HCT116 (cell line): ENCODE measurements at regions not wholly inside any gene's neighbourhood (a gene's known extent, or its start where the extent isn't known, plus 50 kb on each side); places are given as distances from the start of the nearest gene placed in this dataset.

Experiments
- ATAC-seq: fragments of 200-7000 bp; cut with Tn5 transposase; 2 replicates; pipeline ENCODE4 v1.9.1; 2020; ENCODE audit warnings: mild to moderate bottlenecking, moderate library complexity
- BruUV-seq: library from RNA; stranded (reverse); fragments of 400-500 nt; replicated peaks from 2 replicates; lab custom pipeline; 2021; lab: Mats Ljungman, UMichigan
- CTCF ChIA-PET: fragments of 300-600 bp; sonication (Branson Sonifier 250); formaldehyde crosslinking; loops from one replicate; lab custom pipeline; 2021; ENCODE audit warnings: antibody characterized with exemption; lab: Charles Lee
- POLR2A ChIA-PET: fragments of 300-600, 350-600 bp; sonication (Branson Sonifier 250); formaldehyde crosslinking; loops from one replicate; lab custom pipeline; 2021; ENCODE audit warnings: antibody characterized with exemption; lab: Charles Lee
- RAD21 ChIA-PET, 2 experiments: fragments of 300-600 bp; sonication (Branson Sonifier 250); formaldehyde crosslinking; loops; one replicate each; lab custom pipeline; 2023; ENCODE audit warnings: low total read pairs in 2 of 2; ENCODE audit not compliant: uncharacterized antibody in 2 of 2, unreplicated experiment in 2 of 2, low non-redundant PET in 1 of 2; lab: Charles Lee
- DNase-seq: peaks from one replicate; pipeline ENCODE4 v3.0.0-alpha.2; 2010; ENCODE audit warnings: low read depth, low spot score
- H2AFZ ChIP-seq: fragments of 200-600 bp; shearing (Covaris generic), sonication (generic); 2 replicates; pipeline ENCODE4 v1.6.1; 2017; ENCODE audit warnings: low read depth, mixed run types, mixed read lengths, antibody characterized with exemption, low read length; ENCODE audit not compliant: poor library complexity, severe bottlenecking
- H3K27ac ChIP-seq: 2 replicates; pipeline ENCODE4 v1.5.1; 2012; ENCODE audit warnings: low read depth, low read length
- H3K27me3 ChIP-seq: fragments of 200-600 bp; sonication (generic); 2 replicates; pipeline ENCODE4 v1.6.1; 2016; ENCODE audit warnings: mixed run types, low read length, mixed read lengths; ENCODE audit not compliant: insufficient read depth
- H3K36me3 ChIP-seq, 2 experiments: fragments of 200-500 bp in 1 of 2; fragments of 200-600 bp in 1 of 2; sonication (Bioruptor generic) in 1 of 2; sonication (generic) in 1 of 2; 2 replicates each; pipeline versions ENCODE4 v1.5.1 to v1.6.1; 2014 to 2016; ENCODE audit warnings: low read length in 2 of 2, inconsistent platforms in 1 of 2, mixed read lengths in 1 of 2, mixed run types in 1 of 2; ENCODE audit not compliant: insufficient read depth in 2 of 2, control insufficient read depth in 1 of 2
- H3K4me1 ChIP-seq, 2 experiments: fragments of 200-600 bp in 1 of 2; sonication (generic) in 1 of 2; 2 replicates each; pipeline versions ENCODE4 v1.5.1 to v1.6.1; 2012 to 2017; ENCODE audit warnings: low read length in 2 of 2, inconsistent platforms in 1 of 2, mild to moderate bottlenecking in 1 of 2, mixed read lengths in 1 of 2, mixed run types in 1 of 2, moderate library complexity in 1 of 2; ENCODE audit not compliant: insufficient read depth in 2 of 2, control insufficient read depth in 1 of 2
- H3K4me2 ChIP-seq: fragments of 200-600 bp; sonication (generic); 2 replicates; pipeline ENCODE4 v1.6.1; 2017; ENCODE audit warnings: mixed run types, low read length, mixed read lengths
- H3K4me3 ChIP-seq, 2 experiments: fragments of 200-600 bp in 1 of 2; sonication (generic) in 1 of 2; replicated peaks in 1 of 2; 2 replicates each; pipeline ENCODE4 v1.5.1; 2011 to 2016; ENCODE audit warnings: low read length in 2 of 2, control low read depth in 1 of 2, low read depth in 1 of 2, mild to moderate bottlenecking in 1 of 2, mixed read lengths in 1 of 2, mixed run types in 1 of 2
- H3K79me2 ChIP-seq: fragments of 200-600 bp; sonication (generic); 2 replicates; pipeline ENCODE4 v1.6.1; 2017; ENCODE audit warnings: mild to moderate bottlenecking, mixed run types, low read length, moderate library complexity, mixed read lengths; ENCODE audit not compliant: insufficient read depth
- H3K9ac ChIP-seq: fragments of 200-600 bp; sonication (generic); 2 replicates; pipeline ENCODE4 v1.6.1; 2016; ENCODE audit warnings: low read length, mixed read lengths
- H3K9me2 ChIP-seq: fragments of 200-600 bp; sonication (generic), shearing (Covaris generic); 2 replicates; pipeline ENCODE4 v1.6.1; 2017; ENCODE audit warnings: mixed run types, mild to moderate bottlenecking, moderate library complexity; ENCODE audit not compliant: insufficient read depth
- H3K9me3 ChIP-seq, 2 experiments: fragments of 200-500 bp in 1 of 2; fragments of 200-600 bp in 1 of 2; sonication (Bioruptor generic) in 1 of 2; sonication (generic) in 1 of 2; 2 replicates each; pipeline ENCODE4 v1.6.1; 2014 to 2017; ENCODE audit warnings: low read length in 2 of 2, mixed read lengths in 2 of 2, inconsistent platforms in 1 of 2, low read depth in 1 of 2, mild to moderate bottlenecking in 1 of 2, mixed run types in 1 of 2, moderate library complexity in 1 of 2; ENCODE audit not compliant: control insufficient read depth in 1 of 2, insufficient read depth in 1 of 2
- H4K20me1 ChIP-seq: fragments of 200-600 bp; sonication (generic), shearing (Covaris generic); 2 replicates; pipeline ENCODE4 v1.6.1; 2017; ENCODE audit warnings: mixed run types, mild to moderate bottlenecking, moderate library complexity; ENCODE audit not compliant: insufficient read depth
- CBX3 ChIP-seq: IDR thresholded peaks from 2 replicates; pipeline ENCODE4 v1.6.1; 2012; ENCODE audit warnings: low read depth
- CEBPB ChIP-seq: IDR thresholded peaks from 2 replicates; pipeline ENCODE4 v1.6.1; 2012; ENCODE audit warnings: low read depth
- ELF1 ChIP-seq: IDR thresholded peaks from 2 replicates; pipeline ENCODE4 v1.6.1; 2012; ENCODE audit warnings: low read depth, borderline replicate concordance
- EZH2 ChIP-seq: fragments of 200-600 bp; sonication (generic); IDR thresholded peaks from 2 replicates; pipeline ENCODE4 v1.6.1; 2017; ENCODE audit warnings: antibody characterized with exemption, mixed run types
- FOSL1 ChIP-seq: IDR thresholded peaks from 2 replicates; pipeline ENCODE4 v1.6.1; 2012; ENCODE audit warnings: low read depth
- MAX ChIP-seq: IDR thresholded peaks from 2 replicates; pipeline ENCODE4 v1.6.1; 2012
- RAD21 ChIP-seq: IDR thresholded peaks from 2 replicates; pipeline ENCODE4 v1.6.1; 2012; ENCODE audit warnings: low read depth, mild to moderate bottlenecking
- SIN3A ChIP-seq: IDR thresholded peaks from 2 replicates; pipeline ENCODE4 v1.6.1; 2012; ENCODE audit warnings: low read depth
- TCF7L2 ChIP-seq: IDR thresholded peaks from 2 replicates; pipeline ENCODE4 v1.7.0; 2011; ENCODE audit warnings: borderline replicate concordance, inconsistent platforms; ENCODE audit not compliant: insufficient read depth, insufficient read length; ENCODE audit errors: extremely low read depth
- ZFX ChIP-seq: fragments of 450-650 bp; IDR thresholded peaks from 2 replicates; pipeline ENCODE4 v1.6.1; 2017
- intact Hi-C: fragments of 100-400 bp; cut with micrococcal nuclease; formaldehyde crosslinking; loops from 2 replicates; pipeline ENCODE4 v1.10.0; 2022
- TF ChIP-seq, protein P1 (sequence below), 3 experiments: fragments of 200-600 bp in 1 of 3; sonication (generic) in 1 of 3; IDR thresholded peaks in 2 of 3; conservative IDR thresholded peaks in 1 of 3; 2 replicates each; pipeline ENCODE4 v1.5.1; 2012 to 2017; ENCODE audit warnings: low read depth in 2 of 3, low read length in 2 of 3, antibody characterized with exemption in 1 of 3, borderline replicate concordance in 1 of 3, control low read depth in 1 of 3, mild to moderate bottlenecking in 1 of 3, mixed read lengths in 1 of 3, mixed run types in 1 of 3, moderate library complexity in 1 of 3; ENCODE audit not compliant: insufficient read depth in 1 of 3

DNA sequence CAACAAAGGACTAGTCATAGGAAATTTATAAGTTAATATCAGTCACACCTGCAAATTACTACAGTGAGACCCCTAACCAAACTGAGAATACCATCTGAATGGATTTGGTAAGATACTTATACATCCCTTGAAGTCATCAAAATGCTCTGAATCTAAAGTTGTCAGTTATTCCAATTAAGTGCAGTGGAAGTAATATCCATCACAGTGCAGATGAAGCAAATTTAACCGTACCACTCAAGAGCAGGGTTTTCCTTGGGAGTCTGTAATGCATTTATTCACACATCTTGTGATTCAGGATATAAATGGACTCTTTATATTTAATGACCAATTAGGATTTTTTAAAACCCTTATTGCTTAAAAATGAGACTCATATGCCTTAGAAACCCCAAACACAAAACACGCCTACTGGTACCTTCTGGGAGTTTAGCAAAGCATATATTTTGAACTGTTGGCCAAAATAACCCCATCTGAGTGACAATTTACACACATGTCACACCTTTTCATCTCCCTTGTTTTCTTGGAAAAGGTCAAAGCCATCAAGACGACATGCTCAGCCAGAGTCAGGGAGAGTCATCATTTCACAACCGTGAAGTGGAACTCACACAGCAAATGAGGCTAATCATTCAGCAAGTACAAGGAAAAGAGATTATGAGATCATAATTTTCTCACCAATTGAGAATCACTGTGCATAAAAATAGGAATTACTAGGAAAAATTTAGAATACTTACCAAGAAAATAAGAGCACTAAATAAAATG lies 303.7 kb downstream of the HNRNPD start:
- ATAC-seq, result no peak
- no peak overlapping the region for H3K4me2 ChIP-seq
- no peaks in the 10 kb centered on the region for H3K36me3 ChIP-seq
- H3K4me1 ChIP-seq, result no peaks in the 10 kb centered on the region
- no peak overlapping the region for H3K9ac ChIP-seq
- intact Hi-C loops, result no loop called here
- BruUV-seq, result no TSS peak
- ChIA-PET RAD21 (no interaction called here), POLR2A (no interaction called here), CTCF (no interaction called here)
- no peaks in the 10 kb centered on the region for H3K9me2 ChIP-seq
- no peak for DNase-seq
- no peaks in the 10 kb centered on the region for H4K20me1 ChIP-seq
- no peaks in the 10 kb centered on the region for H3K9me3 ChIP-seq
- TF ChIP-seq ELF1, result no peak
- no peak for TF ChIP-seq SIN3A
- TF ChIP-seq EZH2, result no peak
- no peak for TF ChIP-seq ZFX
- TF ChIP-seq TCF7L2, result no peak
- no peak for TF ChIP-seq FOSL1
- no peak for TF ChIP-seq CEBPB
- no peak for TF ChIP-seq CBX3
- no peak for TF ChIP-seq RAD21
- no peak for TF ChIP-seq MAX
- TF ChIP-seq, protein P1, sequence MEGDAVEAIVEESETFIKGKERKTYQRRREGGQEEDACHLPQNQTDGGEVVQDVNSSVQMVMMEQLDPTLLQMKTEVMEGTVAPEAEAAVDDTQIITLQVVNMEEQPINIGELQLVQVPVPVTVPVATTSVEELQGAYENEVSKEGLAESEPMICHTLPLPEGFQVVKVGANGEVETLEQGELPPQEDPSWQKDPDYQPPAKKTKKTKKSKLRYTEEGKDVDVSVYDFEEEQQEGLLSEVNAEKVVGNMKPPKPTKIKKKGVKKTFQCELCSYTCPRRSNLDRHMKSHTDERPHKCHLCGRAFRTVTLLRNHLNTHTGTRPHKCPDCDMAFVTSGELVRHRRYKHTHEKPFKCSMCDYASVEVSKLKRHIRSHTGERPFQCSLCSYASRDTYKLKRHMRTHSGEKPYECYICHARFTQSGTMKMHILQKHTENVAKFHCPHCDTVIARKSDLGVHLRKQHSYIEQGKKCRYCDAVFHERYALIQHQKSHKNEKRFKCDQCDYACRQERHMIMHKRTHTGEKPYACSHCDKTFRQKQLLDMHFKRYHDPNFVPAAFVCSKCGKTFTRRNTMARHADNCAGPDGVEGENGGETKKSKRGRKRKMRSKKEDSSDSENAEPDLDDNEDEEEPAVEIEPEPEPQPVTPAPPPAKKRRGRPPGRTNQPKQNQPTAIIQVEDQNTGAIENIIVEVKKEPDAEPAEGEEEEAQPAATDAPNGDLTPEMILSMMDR (IDR thresholded peaks at IDR 0.05 in 2 of 3, conservative IDR thresholded peaks at IDR 0.05 in 1 of 3; ENCODE audit: borderline replicate concordance in 1 of 3, insufficient read depth in 1 of 3, low read depth in 2 of 3, low read length in 2 of 3), result no peak
- H3K4me3 ChIP-seq, result no peak overlapping the region
- no peak overlapping the region for H2AFZ ChIP-seq
- H3K79me2 ChIP-seq, result no peaks in the 10 kb centered on the region
- H3K27me3 ChIP-seq, result peaks cover 49% of the 10 kb centered on the region
- no peak overlapping the region for H3K27ac ChIP-seq
